ENCODE measurements at regions not wholly inside any gene's neighbourhood (a gene's known extent, or its start where the extent isn't known, plus 50 kb on each side); places are given as distances from the start of the nearest gene placed in this dataset.

DNA sequence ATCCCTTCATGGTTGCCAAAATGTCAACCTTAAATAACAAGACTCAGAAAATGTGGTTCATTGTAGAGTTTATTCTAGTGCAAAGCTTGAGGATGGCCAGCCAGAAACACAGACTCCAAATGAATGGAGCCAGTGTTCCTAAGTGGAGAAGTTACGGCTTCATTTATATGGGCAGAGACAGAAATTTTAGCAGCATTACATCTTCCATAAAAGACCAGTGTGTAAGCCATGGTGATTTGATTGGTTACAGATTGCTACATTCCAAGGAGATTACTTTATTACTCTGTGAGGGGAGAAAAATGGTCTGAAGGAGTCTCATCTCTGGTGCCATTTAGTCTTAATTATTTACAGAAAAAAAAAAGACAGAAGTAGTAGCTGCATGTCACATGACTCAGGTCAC, 97.8 kb downstream of the OTOR start:
- no peak for TF ChIP-seq JUND (IDR thresholded peaks at IDR 0.05; ENCODE audit: low read depth, low read length)
- TF ChIP-seq, protein P1, sequence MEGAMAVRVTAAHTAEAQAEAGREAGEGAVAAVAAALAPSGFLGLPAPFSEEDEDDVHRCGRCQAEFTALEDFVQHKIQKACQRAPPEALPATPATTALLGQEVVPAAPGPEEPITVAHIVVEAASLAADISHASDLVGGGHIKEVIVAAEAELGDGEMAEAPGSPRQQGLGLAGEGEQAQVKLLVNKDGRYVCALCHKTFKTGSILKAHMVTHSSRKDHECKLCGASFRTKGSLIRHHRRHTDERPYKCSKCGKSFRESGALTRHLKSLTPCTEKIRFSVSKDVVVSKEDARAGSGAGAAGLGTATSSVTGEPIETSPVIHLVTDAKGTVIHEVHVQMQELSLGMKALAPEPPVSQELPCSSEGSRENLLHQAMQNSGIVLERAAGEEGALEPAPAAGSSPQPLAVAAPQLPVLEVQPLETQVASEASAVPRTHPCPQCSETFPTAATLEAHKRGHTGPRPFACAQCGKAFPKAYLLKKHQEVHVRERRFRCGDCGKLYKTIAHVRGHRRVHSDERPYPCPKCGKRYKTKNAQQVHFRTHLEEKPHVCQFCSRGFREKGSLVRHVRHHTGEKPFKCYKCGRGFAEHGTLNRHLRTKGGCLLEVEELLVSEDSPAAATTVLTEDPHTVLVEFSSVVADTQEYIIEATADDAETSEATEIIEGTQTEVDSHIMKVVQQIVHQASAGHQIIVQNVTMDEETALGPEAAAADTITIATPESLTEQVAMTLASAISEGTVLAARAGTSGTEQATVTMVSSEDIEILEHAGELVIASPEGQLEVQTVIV (IDR thresholded peaks at IDR 0.05; ENCODE audit: borderline replicate concordance, partially characterized antibody): no peak
- no peak for TF ChIP-seq TARDBP (IDR thresholded peaks at IDR 0.05; ENCODE audit: borderline replicate concordance)
- TF ChIP-seq ZZZ3 (IDR thresholded peaks at IDR 0.05; ENCODE audit: control insufficient read depth, insufficient read length, low read depth): no peak
- TF ChIP-seq, protein P2, sequence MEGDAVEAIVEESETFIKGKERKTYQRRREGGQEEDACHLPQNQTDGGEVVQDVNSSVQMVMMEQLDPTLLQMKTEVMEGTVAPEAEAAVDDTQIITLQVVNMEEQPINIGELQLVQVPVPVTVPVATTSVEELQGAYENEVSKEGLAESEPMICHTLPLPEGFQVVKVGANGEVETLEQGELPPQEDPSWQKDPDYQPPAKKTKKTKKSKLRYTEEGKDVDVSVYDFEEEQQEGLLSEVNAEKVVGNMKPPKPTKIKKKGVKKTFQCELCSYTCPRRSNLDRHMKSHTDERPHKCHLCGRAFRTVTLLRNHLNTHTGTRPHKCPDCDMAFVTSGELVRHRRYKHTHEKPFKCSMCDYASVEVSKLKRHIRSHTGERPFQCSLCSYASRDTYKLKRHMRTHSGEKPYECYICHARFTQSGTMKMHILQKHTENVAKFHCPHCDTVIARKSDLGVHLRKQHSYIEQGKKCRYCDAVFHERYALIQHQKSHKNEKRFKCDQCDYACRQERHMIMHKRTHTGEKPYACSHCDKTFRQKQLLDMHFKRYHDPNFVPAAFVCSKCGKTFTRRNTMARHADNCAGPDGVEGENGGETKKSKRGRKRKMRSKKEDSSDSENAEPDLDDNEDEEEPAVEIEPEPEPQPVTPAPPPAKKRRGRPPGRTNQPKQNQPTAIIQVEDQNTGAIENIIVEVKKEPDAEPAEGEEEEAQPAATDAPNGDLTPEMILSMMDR (IDR thresholded peaks at IDR 0.05 in 2 of 3, conservative IDR thresholded peaks at IDR 0.05 in 1 of 3; ENCODE audit: control insufficient read depth in 2 of 3, extremely low read depth in 1 of 3, insufficient read depth in 1 of 3, low read depth in 3 of 3, low read length in 3 of 3): no peak
